Amygdala (tissue), 56 donors: ENCODE measurements at regions not wholly inside any gene's neighbourhood (a gene's known extent, or its start where the extent isn't known, plus 50 kb on each side); places are given as distances from the start of the nearest gene placed in this dataset.
"Not testable (repeated sequence)": the region's sequence is repeated elsewhere in the genome, so short reads cannot be mapped to it uniquely, and the experiment has no call there.

Source experiments
- DNase-seq, 56 donors: peaks; one replicate each; lab custom pipeline; 2025; lab: John Stamatoyannopoulos, UW

- DNase-seq = no peak
Observed at GRCh38 chr3:132987396-132987795, 50.8 kb upstream of the TMEM108 start.

- DNase-seq = no peak
Observed at GRCh38 chr3:132984181-132984580, 54.0 kb upstream of the TMEM108 start.

GRCh38 chr3:132983143-132983770 lies 54.9 kb upstream of the TMEM108 start:
- no peak for DNase-seq

GRCh38 chr3:132981719-132982118 lies 56.5 kb upstream of the TMEM108 start:
- DNase-seq = no peak

GRCh38 chr3:132980102-132980501 lies 58.1 kb upstream of the TMEM108 start:
- DNase-seq = no peak

GRCh38 chr3:132979606-132980005 lies 58.6 kb upstream of the TMEM108 start:
- DNase-seq = no peak

- not testable (repeated sequence) for DNase-seq
Observed at GRCh38 chr3:132978946-132979345, 59.2 kb upstream of the TMEM108 start.

- DNase-seq = no peak
Observed at GRCh38 chr3:132978464-132978863, 59.7 kb upstream of the TMEM108 start.

- DNase-seq = no peak
Observed at GRCh38 chr3:132974097-132974496, 64.1 kb upstream of the TMEM108 start.

- DNase-seq = no peak
Observed at GRCh38 chr3:132973441-132973840, 64.8 kb upstream of the TMEM108 start.

GRCh38 chr3:132972333-132972732 lies 65.9 kb upstream of the TMEM108 start:
- no peak for DNase-seq

GRCh38 chr3:132966374-132966773 lies 71.8 kb upstream of the TMEM108 start:
- no peak for DNase-seq

- DNase-seq = no peak
Observed at GRCh38 chr3:132964266-132964665, 73.9 kb upstream of the TMEM108 start.

- DNase-seq = no peak
Observed at GRCh38 chr3:132963786-132964185, 74.4 kb upstream of the TMEM108 start.

- no peak for DNase-seq
Observed at GRCh38 chr3:132961991-132962390, 76.2 kb upstream of the TMEM108 start.

GRCh38 chr3:132953683-132954082 lies 84.5 kb upstream of the TMEM108 start:
- DNase-seq = no peak

GRCh38 chr3:132927896-132928295 lies 110.3 kb upstream of the TMEM108 start:
- DNase-seq = no peak

- DNase-seq = no peak
Observed at GRCh38 chr3:132926098-132926497, 112.1 kb upstream of the TMEM108 start.

- no peak for DNase-seq
Observed at GRCh38 chr3:132925256-132925930, 112.8 kb upstream of the TMEM108 start.

- DNase-seq = no peak
Observed at GRCh38 chr3:132916096-132916495, 122.1 kb upstream of the TMEM108 start.

GRCh38 chr3:132912416-132912753 lies 125.8 kb upstream of the TMEM108 start:
- no peak for DNase-seq

GRCh38 chr3:132911741-132912415 lies 126.3 kb upstream of the TMEM108 start:
- DNase-seq = no peak
